Esophagus squamous epithelium (tissue), 4 donors: ENCODE measurements at regions not wholly inside any gene's neighbourhood (a gene's known extent, or its start where the extent isn't known, plus 50 kb on each side); places are given as distances from the start of the nearest gene placed in this dataset.

Experiments used
- CTCF ChIP-seq, 6 experiments: fragments of 450-650 bp in 4 of 6; fragments of 200-600 bp in 2 of 6; sonication (generic) in 2 of 6; IDR thresholded peaks; one replicate each; pipeline ENCODE4 v1.5.1; 2016 to 2019; ENCODE audit warnings: antibody characterized with exemption in 6 of 6, mild to moderate bottlenecking in 4 of 6, moderate library complexity in 4 of 6
- POLR2A ChIP-seq, 4 donors: fragments of 450-650 bp; IDR thresholded peaks; one replicate each; pipeline ENCODE4 v1.6.1; 2017; ENCODE audit warnings: antibody characterized with exemption in 4 of 4, mild to moderate bottlenecking in 4 of 4, moderate library complexity in 3 of 4

GRCh38 chr2:104708967-104709366, 144.9 kb upstream of the POU3F3 start:
- TF ChIP-seq CTCF (IDR thresholded peaks at IDR 0.05) (no peak), POLR2A (IDR thresholded peaks at IDR 0.05) (no peak)
